HepG2 (cell line): ENCODE measurements at regions not wholly inside any gene's neighbourhood (a gene's known extent, or its start where the extent isn't known, plus 50 kb on each side); places are given as distances from the start of the nearest gene placed in this dataset.

Experiments used
- CTCF ChIP-seq: sonication (generic); formaldehyde crosslinking; IDR thresholded peaks from 2 replicates; pipeline ENCODE4 v1.5.0; 2020; ENCODE audit warnings: mild to moderate bottlenecking, missing genetic modification reagents, moderate library complexity
- GTF2F1 ChIP-seq: fragments of 150-350 bp; IDR thresholded peaks from 2 replicates; pipeline ENCODE4 v1.6.1; 2014; ENCODE audit warnings: low read length
- RAD21 ChIP-seq: fragments of 450-650 bp; formaldehyde crosslinking; IDR thresholded peaks from 2 replicates; pipeline ENCODE4 v1.5.0; 2020; ENCODE audit warnings: mild to moderate bottlenecking
- SAFB2 ChIP-seq: sonication (generic); formaldehyde crosslinking; IDR thresholded peaks from 2 replicates; pipeline ENCODE4 v1.5.1; 2020; ENCODE audit warnings: missing genetic modification reagents, low read depth, mild to moderate bottlenecking, borderline replicate concordance
- SRSF4 ChIP-seq: fragments of 200-400 bp; formaldehyde crosslinking; IDR thresholded peaks from one replicate; pipeline ENCODE4 v1.6.1; 2018; ENCODE audit warnings: mild to moderate bottlenecking, low read depth, low read length, moderate library complexity; ENCODE audit not compliant: poor library complexity, severe bottlenecking
- ZNF780A ChIP-seq: sonication (generic); formaldehyde crosslinking; IDR thresholded peaks from 2 replicates; pipeline ENCODE4 v1.8.0; 2022; ENCODE audit warnings: mild to moderate bottlenecking, missing genetic modification reagents, moderate library complexity

GRCh38 chr6:134854366-134854765 is 95.5 kb downstream of the ALDH8A1 start:
- TF ChIP-seq CTCF (no peak), SRSF4 (no peak), ZNF780A (CRISPR knock-in tag) (no peak), SAFB2 (CRISPR knock-in tag) (no peak), RAD21 (CRISPR knock-in tag) (no peak), GTF2F1 (no peak)
